ENCODE measurements at regions not wholly inside any gene's neighbourhood (a gene's known extent, or its start where the extent isn't known, plus 50 kb on each side); places are given as distances from the start of the nearest gene placed in this dataset.

GRCh38 chr6:44608175-44608574 is 220.7 kb downstream of the CDC5L start:
- Histone ChIP-seq H3K36me3 (no peaks in the 10 kb centered on the region), H3K4me1 (no peaks in the 10 kb centered on the region), H3K27me3 (replicated peaks in 1 of 7) (peaks cover 0 to 4% (median 0%) of the 10 kb centered on the region in 7 donors), H3K4me3 (no peak overlapping the region), H3K9me3 (no peaks in the 10 kb centered on the region), H3K27ac (no peak overlapping the region)
- TF ChIP-seq POLR2A (IDR thresholded peaks at IDR 0.05) (no peak), POLR2AphosphoS5 (IDR thresholded peaks at IDR 0.05) (no peak), CTCF (IDR thresholded peaks at IDR 0.05 in 8 of 11, conservative IDR thresholded peaks at IDR 0.05 in 3 of 11) (no peak)
- WGBS, 5 donors: 79 to 94% (median 84%) methylated on average over 4 of the region's 4 CpGs
- intact Hi-C loops (cut with DNase I; ENCODE audit: low total_unique reads): no loop called here
- no peak for DNase-seq

- intact Hi-C loops (cut with DNase I; ENCODE audit: low total_unique reads): no loop called here
- TF ChIP-seq CTCF (IDR thresholded peaks at IDR 0.05 in 8 of 11, conservative IDR thresholded peaks at IDR 0.05 in 3 of 11) (no peak), POLR2AphosphoS5 (IDR thresholded peaks at IDR 0.05) (no peak)
- Histone ChIP-seq H3K27ac (no peak overlapping the region), H3K9me3 (no peaks in the 10 kb centered on the region), H3K27me3 (replicated peaks in 1 of 7) (peaks cover 0 to 4% (median 0%) of the 10 kb centered on the region in 7 donors), H3K36me3 (no peaks in the 10 kb centered on the region), H3K4me1 (no peaks in the 10 kb centered on the region), H3K4me3 (no peak overlapping the region)
- DNase-seq: no peak
- 80 to 100% (median 89%) methylated on average over 1 of the region's 1 CpG for WGBS, 5 donors
Observed at GRCh38 chr6:44609051-44609612, 221.6 kb downstream of the CDC5L start.

DNA sequence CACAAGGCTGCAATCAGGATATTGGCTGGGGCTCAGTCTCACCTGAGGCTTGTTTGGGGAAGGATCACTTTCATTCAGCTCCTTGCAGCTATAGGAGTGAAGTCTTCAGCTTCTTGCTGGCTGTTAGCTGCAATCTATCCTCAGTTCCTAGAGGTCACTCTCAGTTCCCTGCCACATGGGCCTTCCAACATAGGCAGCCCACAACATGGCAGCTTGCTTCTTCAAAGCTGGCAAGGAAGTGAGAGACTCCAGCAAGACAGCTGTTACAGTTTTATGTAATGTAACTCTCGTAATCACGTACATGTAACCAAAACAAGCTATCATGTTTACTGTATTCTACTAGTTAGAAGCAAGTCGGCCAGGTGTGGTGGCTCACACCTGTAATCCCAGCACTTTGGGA is 226.9 kb downstream of the CDC5L start:
- intact Hi-C loops (cut with DNase I; ENCODE audit: low total_unique reads): no loop called here
- H3K9me3 ChIP-seq: no peaks in the 10 kb centered on the region
- H3K27ac ChIP-seq: no peak overlapping the region
- WGBS, 5 donors: 77 to 85% (median 84%) methylated on average over 3 of the region's 3 CpGs
- H3K36me3 ChIP-seq: no peaks in the 10 kb centered on the region
- H3K27me3 ChIP-seq (replicated peaks in 1 of 7): no peaks in the 10 kb centered on the region
- no peak for TF ChIP-seq POLR2AphosphoS5 (IDR thresholded peaks at IDR 0.05)
- H3K4me3 ChIP-seq: no peak overlapping the region
- no peaks in the 10 kb centered on the region for H3K4me1 ChIP-seq
- DNase-seq: no peak

DNA sequence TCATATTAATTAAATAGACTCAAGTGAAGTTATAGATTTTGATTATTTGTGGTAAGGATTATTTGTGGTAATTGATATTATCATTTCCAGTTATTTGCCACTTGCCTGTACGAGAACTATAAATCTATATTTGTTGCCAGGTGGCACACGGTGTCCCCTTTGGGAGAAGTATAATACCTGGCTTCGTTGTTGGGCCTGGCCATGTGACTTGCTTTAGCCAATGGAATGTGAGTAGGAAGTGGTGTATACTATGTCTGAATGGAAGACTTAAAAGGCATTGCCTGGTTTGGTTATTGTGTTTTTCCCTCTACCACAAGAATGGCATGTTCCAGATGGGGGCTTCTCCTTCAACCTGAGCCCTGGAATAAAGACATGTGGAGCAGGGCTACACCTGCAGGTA is 228.1 kb downstream of the CDC5L start:
- Histone ChIP-seq H3K27me3 (replicated peaks in 1 of 7) (no peaks in the 10 kb centered on the region), H3K4me3 (no peak overlapping the region), H3K27ac (no peak overlapping the region), H3K9me3 (no peaks in the 10 kb centered on the region), H3K36me3 (no peaks in the 10 kb centered on the region), H3K4me1 (no peaks in the 10 kb centered on the region)
- TF ChIP-seq POLR2A (IDR thresholded peaks at IDR 0.05) (no peak), CTCF (IDR thresholded peaks at IDR 0.05 in 8 of 11, conservative IDR thresholded peaks at IDR 0.05 in 3 of 11) (no peak), POLR2AphosphoS5 (IDR thresholded peaks at IDR 0.05) (no peak)
- DNase-seq: no peak
- intact Hi-C loops (cut with DNase I; ENCODE audit: low total_unique reads): no loop called here
- WGBS, 5 donors: 64 to 83% (median 74%) methylated on average over 3 of the region's 3 CpGs

DNA sequence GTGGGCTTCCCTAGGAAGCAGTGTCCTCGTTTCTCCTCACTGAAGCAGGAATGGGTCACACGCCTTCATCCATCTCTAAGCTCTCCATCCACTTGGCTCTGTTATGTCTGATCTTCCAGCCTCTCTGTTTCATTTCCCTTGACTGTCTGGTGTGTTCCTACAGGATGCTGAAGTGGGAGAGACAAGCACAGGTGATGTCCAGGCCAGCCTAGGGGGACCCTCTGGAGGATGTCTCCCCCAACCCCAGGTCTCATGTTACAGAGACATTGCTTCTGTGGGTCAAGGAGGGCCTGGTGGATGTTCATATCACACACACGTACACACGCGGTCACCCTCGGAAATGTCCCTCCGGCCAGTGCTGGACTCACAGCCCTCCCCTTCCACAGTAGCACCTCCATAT is 229.9 kb downstream of the CDC5L start:
- Histone ChIP-seq H3K27ac (no peak overlapping the region), H3K9me3 (no peaks in the 10 kb centered on the region), H3K36me3 (no peaks in the 10 kb centered on the region), H3K27me3 (replicated peaks in 1 of 7) (no peaks in the 10 kb centered on the region), H3K4me1 (no peaks in the 10 kb centered on the region), H3K4me3 (no peak overlapping the region)
- intact Hi-C loops (cut with DNase I; ENCODE audit: low total_unique reads): no loop called here
- WGBS, 5 donors: 81 to 87% (median 83%) methylated on average over 7 of the region's 7 CpGs
- no peak for TF ChIP-seq CTCF (IDR thresholded peaks at IDR 0.05 in 8 of 11, conservative IDR thresholded peaks at IDR 0.05 in 3 of 11)
- TF ChIP-seq POLR2AphosphoS5 (IDR thresholded peaks at IDR 0.05): no peak
- no peak for TF ChIP-seq POLR2A (IDR thresholded peaks at IDR 0.05)
- DNase-seq: no peak
